ENCODE measurements at regions not wholly inside any gene's neighbourhood (a gene's known extent, or its start where the extent isn't known, plus 50 kb on each side); places are given as distances from the start of the nearest gene placed in this dataset.

- no peak for DNase-seq (ENCODE audit: low spot score)
Observed at GRCh38 chr3:35492841-35493240, 146.5 kb upstream of the ARPP21 start.

- no peak for DNase-seq (ENCODE audit: low spot score)
Observed at GRCh38 chr3:35498506-35499210, 140.7 kb upstream of the ARPP21 start.

GRCh38 chr3:35500641-35501350, 138.5 kb upstream of the ARPP21 start:
- DNase-seq (ENCODE audit: low spot score): no peak

- DNase-seq (ENCODE audit: low spot score): no peak
Observed at GRCh38 chr3:35502699-35503098, 136.6 kb upstream of the ARPP21 start.

GRCh38 chr3:35505181-35505580, 134.1 kb upstream of the ARPP21 start:
- DNase-seq (ENCODE audit: low spot score): peak; percentile 43

- no peak for DNase-seq (ENCODE audit: low spot score)
Observed at GRCh38 chr3:35505772-35506171, 133.6 kb upstream of the ARPP21 start.

GRCh38 chr3:35519936-35520335, 119.4 kb upstream of the ARPP21 start:
- DNase-seq (ENCODE audit: low spot score): no peak

- DNase-seq (ENCODE audit: low spot score): no peak
Observed at GRCh38 chr3:35521196-35521595, 118.1 kb upstream of the ARPP21 start.

- no peak for DNase-seq (ENCODE audit: low spot score)
Observed at GRCh38 chr3:35522450-35522849, 116.9 kb upstream of the ARPP21 start.

GRCh38 chr3:35523074-35523473, 116.3 kb upstream of the ARPP21 start:
- DNase-seq (ENCODE audit: low spot score): no peak

GRCh38 chr3:35523838-35524237, 115.5 kb upstream of the ARPP21 start:
- no peak for DNase-seq (ENCODE audit: low spot score)

GRCh38 chr3:35524856-35525255, 114.5 kb upstream of the ARPP21 start:
- no peak for DNase-seq (ENCODE audit: low spot score)

GRCh38 chr3:35528728-35529127, 110.6 kb upstream of the ARPP21 start:
- no peak for DNase-seq (ENCODE audit: low spot score)

- DNase-seq (ENCODE audit: low spot score): no peak
Observed at GRCh38 chr3:35529337-35529736, 110.0 kb upstream of the ARPP21 start.

- no peak for DNase-seq (ENCODE audit: low spot score)
Observed at GRCh38 chr3:35537265-35537664, 102.1 kb upstream of the ARPP21 start.

- DNase-seq (ENCODE audit: low spot score): no peak
Observed at GRCh38 chr3:35544976-35545375, 94.3 kb upstream of the ARPP21 start.

- no peak for DNase-seq (ENCODE audit: low spot score)
Observed at GRCh38 chr3:35549690-35550089, 89.6 kb upstream of the ARPP21 start.

GRCh38 chr3:35562141-35562540, 77.2 kb upstream of the ARPP21 start:
- no peak for DNase-seq (ENCODE audit: low spot score)

- no peak for DNase-seq (ENCODE audit: low spot score)
Observed at GRCh38 chr3:35565048-35565447, 74.3 kb upstream of the ARPP21 start.
